IgD-negative memory B cell (primary cell): ENCODE measurements at regions not wholly inside any gene's neighbourhood (a gene's known extent, or its start where the extent isn't known, plus 50 kb on each side); places are given as distances from the start of the nearest gene placed in this dataset.
"Not testable (repeated sequence)": the region's sequence is repeated elsewhere in the genome, so short reads cannot be mapped to it uniquely, and the experiment has no call there.

Source experiments
- H3K27ac Mint-ChIP-seq, 3 donors: one replicate each; pipeline ENCODE4 v1.8.0; 2020 to 2022; ENCODE audit warnings: mild to moderate bottlenecking in 3 of 3, mixed read lengths in 3 of 3, moderate library complexity in 1 of 3
- H3K27me3 Mint-ChIP-seq: one replicate; pipeline ENCODE4 v1.8.0; 2021; ENCODE audit warnings: mixed read lengths
- H3K36me3 Mint-ChIP-seq: one replicate; pipeline ENCODE4 v1.8.0; 2020; ENCODE audit warnings: mild to moderate bottlenecking, mixed read lengths
- H3K4me1 Mint-ChIP-seq, 3 donors: one replicate each; pipeline ENCODE4 v1.8.0; 2020 to 2022; ENCODE audit warnings: mixed read lengths in 3 of 3, mild to moderate bottlenecking in 1 of 3
- H3K4me3 Mint-ChIP-seq, 4 donors: one replicate each; pipeline ENCODE4 v1.8.0; 2020 to 2022; ENCODE audit warnings: mild to moderate bottlenecking in 4 of 4, mixed read lengths in 4 of 4, moderate library complexity in 3 of 4
- H3K9me3 Mint-ChIP-seq, 3 donors: one replicate each; pipeline ENCODE4 v1.8.0; 2020 to 2021; ENCODE audit warnings: mixed read lengths in 3 of 3, mild to moderate bottlenecking in 1 of 3

DNA sequence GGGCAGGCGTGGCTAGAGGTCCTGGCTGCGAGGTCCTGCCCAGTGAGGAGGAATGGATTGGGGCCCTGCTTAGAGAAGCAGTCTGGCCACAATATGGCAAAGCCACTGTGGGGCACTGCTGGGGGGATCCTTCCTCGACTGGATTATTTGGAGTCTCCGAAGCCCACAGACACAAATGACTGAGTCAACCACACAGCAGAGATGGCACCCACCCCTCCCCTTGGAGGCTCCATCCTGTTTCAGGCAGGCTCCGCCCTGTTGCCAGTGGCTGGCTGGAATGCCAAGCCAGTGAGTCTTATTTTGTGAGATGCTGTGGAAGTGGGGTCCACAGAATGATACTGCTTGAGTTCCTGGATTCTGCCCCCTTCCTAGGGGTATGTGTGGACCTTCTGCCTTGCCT lies 363.9 kb downstream of the PPP1R2C start:
- H3K36me3 Mint-ChIP-seq: peaks cover 3% of the 10 kb centered on the region
- no peak overlapping the region for H3K27ac Mint-ChIP-seq
- H3K27me3 Mint-ChIP-seq: peaks cover 5% of the 10 kb centered on the region
- no peak overlapping the region for H3K4me3 Mint-ChIP-seq
- H3K4me1 Mint-ChIP-seq: peaks cover 0 to 2% (median 0%) of the 10 kb centered on the region in 3 donors
- H3K9me3 Mint-ChIP-seq: peaks cover 3 to 12% (median 11%) of the 10 kb centered on the region in 3 donors

DNA sequence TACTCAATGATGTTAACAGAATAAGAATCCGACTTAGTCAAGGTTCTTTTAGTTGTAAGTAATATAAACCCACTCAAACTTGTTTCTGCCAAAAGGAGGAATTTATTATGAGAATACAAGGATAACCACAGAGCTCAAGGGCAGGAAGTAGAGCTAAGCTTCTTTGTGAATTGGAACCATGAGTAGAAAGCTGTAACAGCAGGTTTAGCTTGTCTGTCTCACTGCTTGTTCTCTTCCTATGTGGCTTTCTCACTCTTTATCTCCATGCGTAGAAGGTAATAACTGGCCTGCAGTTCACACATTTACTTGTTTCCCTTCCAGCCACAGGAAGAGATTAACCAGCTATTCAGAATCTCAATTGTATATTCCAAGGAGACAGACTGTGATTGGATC lies 378.3 kb downstream of the PPP1R2C start:
- H3K4me3 Mint-ChIP-seq: no peak overlapping the region
- no peaks in the 10 kb centered on the region for H3K36me3 Mint-ChIP-seq
- peaks cover 0 to 1% (median 0%) of the 10 kb centered on the region in 3 donors for H3K9me3 Mint-ChIP-seq
- no peak overlapping the region for H3K27ac Mint-ChIP-seq
- peaks cover 0 to 4% (median 2%) of the 10 kb centered on the region in 3 donors for H3K4me1 Mint-ChIP-seq
- H3K27me3 Mint-ChIP-seq: peaks cover 5% of the 10 kb centered on the region

DNA sequence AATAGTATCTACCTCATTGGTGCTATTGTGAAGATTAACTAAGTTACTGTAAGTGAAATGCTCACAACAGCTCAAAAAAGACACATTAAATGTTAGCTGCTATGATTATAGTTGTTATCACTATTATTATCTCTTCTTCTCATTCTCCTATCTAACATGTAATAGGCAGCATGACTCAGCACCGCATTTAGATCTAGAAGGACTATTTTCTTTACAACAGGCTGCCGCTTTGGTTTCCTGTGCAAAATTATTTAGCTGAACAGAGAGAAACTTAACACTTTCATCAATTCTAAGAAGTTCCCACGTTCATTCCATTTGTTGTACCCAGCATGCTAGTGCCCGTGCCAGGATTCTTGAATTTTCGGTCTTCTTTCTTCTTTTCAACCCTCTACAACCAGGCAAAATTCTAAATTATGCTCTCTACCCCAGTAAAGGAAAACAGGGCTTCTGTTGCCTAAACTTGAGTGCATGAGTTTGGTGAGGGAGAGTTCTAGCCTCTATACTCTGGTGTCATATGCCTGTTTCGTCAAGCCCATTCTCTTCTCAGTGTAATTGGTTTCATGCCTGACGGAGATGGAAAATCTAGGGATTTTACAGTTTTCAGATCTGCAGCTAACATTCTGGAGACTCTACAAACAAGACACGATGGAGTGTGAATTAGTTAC lies 378.9 kb downstream of the PPP1R2C start:
- peak overlapping the region in 1 of 4 donors; percentile 23 for H3K4me3 Mint-ChIP-seq

DNA sequence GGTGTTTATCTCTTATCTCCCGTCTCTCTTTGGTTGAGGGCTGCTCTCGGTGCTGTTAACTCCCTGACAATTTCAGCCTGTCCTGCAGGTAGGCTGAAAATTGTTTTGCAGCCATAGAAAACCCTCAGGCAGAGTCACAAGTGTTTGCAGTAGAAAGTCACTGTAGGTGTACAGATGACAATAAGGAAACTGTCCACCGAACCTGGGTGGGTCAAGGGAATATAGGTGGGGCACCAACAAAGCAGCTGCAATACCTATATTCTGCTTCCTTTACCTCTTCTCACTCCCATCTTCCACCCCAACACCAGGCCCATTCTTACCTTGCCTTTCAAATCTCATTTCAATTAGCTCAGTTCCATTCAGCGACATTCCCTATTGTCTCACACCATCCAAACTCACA lies 381.8 kb downstream of the PPP1R2C start:
- Mint-ChIP-seq H3K9me3 (no peaks in the 10 kb centered on the region), H3K27me3 (peaks cover 1% of the 10 kb centered on the region), H3K36me3 (no peaks in the 10 kb centered on the region), H3K4me1 (peaks cover 0 to 4% (median 2%) of the 10 kb centered on the region in 3 donors), H3K4me3 (no peak overlapping the region), H3K27ac (no peak overlapping the region)

More for the DNA sequence above, 378.9 kb downstream of the PPP1R2C start:
- Mint-ChIP-seq H3K36me3 (no peaks in the 10 kb centered on the region), H3K9me3 (no peaks in the 10 kb centered on the region), H3K27me3 (peaks cover 5% of the 10 kb centered on the region), H3K27ac (no peak overlapping the region), H3K4me1 (peaks cover 0 to 4% (median 2%) of the 10 kb centered on the region in 3 donors)

DNA sequence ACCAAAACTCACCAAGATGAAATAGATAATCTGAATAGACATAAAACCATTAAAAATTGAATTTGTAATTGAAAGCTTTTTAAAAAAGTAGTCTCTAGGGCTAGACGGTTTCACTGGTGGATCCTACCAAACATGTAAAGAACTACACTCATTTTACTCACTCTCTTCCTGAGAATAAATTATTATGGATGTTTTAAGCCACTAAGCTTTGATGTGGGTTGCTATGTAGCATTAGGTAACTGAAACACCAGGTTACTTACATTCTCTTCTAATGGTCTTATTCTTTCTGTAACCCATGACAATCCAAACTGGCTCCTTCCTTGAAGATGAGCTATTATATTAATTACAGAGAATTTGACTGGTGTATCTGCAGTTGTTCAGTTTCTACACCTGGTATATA lies 385.1 kb downstream of the PPP1R2C start:
- no peaks in the 10 kb centered on the region for H3K4me1 Mint-ChIP-seq
- no peaks in the 10 kb centered on the region for H3K36me3 Mint-ChIP-seq
- no peaks in the 10 kb centered on the region for H3K9me3 Mint-ChIP-seq
- H3K27me3 Mint-ChIP-seq: peaks cover 1% of the 10 kb centered on the region
- H3K4me3 Mint-ChIP-seq: no peak overlapping the region
- H3K27ac Mint-ChIP-seq: no peak overlapping the region

DNA sequence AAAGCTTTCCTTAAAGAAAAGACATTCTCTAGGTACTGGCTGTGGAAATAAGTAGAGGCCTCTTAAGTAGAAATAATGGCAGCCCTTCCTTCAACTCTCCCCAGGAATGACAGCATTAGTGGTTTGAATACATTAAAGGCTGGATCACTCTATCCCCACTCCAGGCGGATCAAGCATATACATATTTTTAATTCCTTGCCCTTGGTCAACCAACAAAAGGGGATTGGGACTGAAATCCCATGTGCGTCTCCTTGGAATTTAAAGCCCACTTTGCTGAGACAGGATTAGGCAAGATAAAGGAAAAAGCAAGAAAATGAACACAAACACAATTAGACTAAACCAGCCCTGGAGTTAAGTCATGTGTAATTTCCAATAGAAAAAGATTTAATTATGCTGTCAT lies 391.3 kb downstream of the PPP1R2C start:
- Mint-ChIP-seq H3K27ac (no peak overlapping the region), H3K36me3 (no peaks in the 10 kb centered on the region), H3K9me3 (no peaks in the 10 kb centered on the region), H3K4me3 (no peak overlapping the region), H3K4me1 (no peaks in the 10 kb centered on the region), H3K27me3 (peaks cover 1% of the 10 kb centered on the region)

DNA sequence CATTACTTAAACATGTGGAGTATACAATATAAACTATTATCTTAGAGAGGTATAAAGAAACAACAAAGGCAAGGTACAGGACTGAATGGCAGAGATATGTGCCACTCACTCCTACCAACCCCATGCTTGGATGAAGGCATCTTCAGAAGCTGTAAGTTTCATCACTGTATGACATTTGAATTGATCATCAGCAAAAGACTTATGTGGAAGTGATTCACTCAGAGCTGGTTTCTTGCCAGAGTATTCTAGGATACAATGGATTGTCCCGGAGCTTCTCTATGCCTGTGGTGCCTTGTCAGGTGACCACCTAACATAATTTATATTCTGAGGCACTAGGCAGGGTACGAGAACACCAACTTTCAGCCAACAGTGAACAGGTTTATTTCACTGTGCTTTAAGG lies 392.2 kb downstream of the PPP1R2C start:
- Mint-ChIP-seq H3K27me3 (peaks cover 1% of the 10 kb centered on the region), H3K4me1 (no peaks in the 10 kb centered on the region), H3K4me3 (no peak overlapping the region), H3K36me3 (no peaks in the 10 kb centered on the region), H3K27ac (no peak overlapping the region), H3K9me3 (no peaks in the 10 kb centered on the region)

DNA sequence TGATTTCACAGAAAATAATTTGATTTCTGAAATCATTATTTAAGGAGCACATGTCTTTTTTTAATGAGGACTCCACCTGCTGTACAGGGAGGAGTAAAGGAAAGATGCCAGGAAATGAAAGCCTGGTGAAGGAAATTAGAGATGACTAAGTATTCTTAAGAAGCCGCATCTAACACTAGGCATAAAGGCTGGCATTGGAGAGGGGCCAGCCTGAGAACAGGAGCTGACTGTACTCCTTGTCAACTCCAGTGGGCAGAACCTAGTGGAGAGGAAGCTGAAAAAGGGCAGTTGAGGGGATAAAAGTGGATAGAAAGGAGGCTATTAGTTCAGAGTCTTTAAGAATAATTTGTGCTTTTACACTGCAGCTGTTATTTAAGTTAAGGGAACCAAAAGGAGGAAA lies 393.0 kb downstream of the PPP1R2C start:
- H3K27me3 Mint-ChIP-seq: peaks cover 1% of the 10 kb centered on the region
- H3K9me3 Mint-ChIP-seq: no peaks in the 10 kb centered on the region
- no peak overlapping the region for H3K27ac Mint-ChIP-seq
- H3K4me1 Mint-ChIP-seq: no peaks in the 10 kb centered on the region
- no peak overlapping the region for H3K4me3 Mint-ChIP-seq
- H3K36me3 Mint-ChIP-seq: no peaks in the 10 kb centered on the region

DNA sequence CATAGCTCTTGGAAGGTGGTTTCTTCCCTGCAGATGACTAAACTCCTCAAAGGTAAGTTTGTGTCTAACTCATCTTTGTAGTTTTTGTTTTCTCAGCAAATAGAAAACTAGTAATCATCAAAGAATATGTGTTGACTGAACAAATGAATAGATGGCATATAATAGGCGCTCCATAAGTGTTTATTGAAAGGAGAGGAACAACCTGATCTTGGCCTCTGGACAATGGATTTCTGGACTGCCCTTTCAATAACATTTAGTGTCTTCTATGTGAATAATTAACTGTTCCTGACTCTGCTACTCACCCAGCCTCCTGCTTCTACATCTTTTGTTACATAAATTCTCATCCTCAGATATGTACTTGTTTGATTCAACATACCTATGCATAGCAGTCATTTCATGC lies 399.1 kb downstream of the PPP1R2C start:
- H3K9me3 Mint-ChIP-seq: no peaks in the 10 kb centered on the region
- no peak overlapping the region for H3K27ac Mint-ChIP-seq
- no peaks in the 10 kb centered on the region for H3K36me3 Mint-ChIP-seq
- no peak overlapping the region for H3K4me3 Mint-ChIP-seq
- no peaks in the 10 kb centered on the region for H3K27me3 Mint-ChIP-seq
- no peaks in the 10 kb centered on the region for H3K4me1 Mint-ChIP-seq

DNA sequence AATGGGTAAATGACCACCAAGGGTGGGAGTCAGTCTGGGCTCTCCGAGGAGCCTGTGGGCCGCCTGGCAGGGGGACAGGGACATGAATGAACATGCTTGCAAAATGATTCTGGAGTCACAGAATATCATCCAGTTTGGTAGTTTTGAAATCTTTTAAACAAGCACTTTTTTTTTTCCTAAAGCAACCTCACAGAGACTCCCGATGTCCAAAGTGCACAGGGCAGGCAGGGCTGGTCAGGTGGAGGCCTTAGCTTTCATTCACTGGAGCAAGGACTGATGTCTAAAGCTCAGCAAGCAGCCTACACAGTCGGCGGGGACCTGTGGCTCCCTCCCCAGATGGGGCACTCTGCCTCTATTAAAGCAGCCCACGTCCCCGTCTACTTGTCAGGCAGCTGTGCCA lies 402.9 kb downstream of the PPP1R2C start:
- Mint-ChIP-seq H3K27ac (no peak overlapping the region), H3K36me3 (no peaks in the 10 kb centered on the region), H3K4me3 (no peak overlapping the region), H3K27me3 (peaks cover 3% of the 10 kb centered on the region), H3K4me1 (no peaks in the 10 kb centered on the region), H3K9me3 (no peaks in the 10 kb centered on the region)

DNA sequence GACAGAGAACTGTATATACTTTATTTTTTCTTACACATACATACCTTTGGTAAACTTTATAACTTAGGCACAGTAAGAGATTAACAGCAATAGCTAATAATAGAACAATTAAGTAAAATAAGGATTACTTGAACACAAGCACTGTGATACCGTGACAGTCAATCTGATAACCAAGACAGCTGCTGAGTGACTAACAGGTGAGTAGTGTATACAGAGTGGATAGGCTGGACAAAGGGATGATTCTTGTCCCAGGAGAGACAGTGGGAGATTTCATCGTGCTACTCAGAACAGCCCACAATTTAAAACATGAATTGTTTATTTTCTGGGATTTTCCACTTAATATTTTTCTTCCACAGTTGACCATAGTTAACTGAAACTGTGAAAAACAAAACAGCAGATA lies 411.8 kb downstream of the PPP1R2C start:
- H3K4me1 Mint-ChIP-seq: no peaks in the 10 kb centered on the region
- H3K4me3 Mint-ChIP-seq: no peak overlapping the region
- no peaks in the 10 kb centered on the region for H3K36me3 Mint-ChIP-seq
- peaks cover 5% of the 10 kb centered on the region for H3K27me3 Mint-ChIP-seq
- no peak overlapping the region for H3K27ac Mint-ChIP-seq
- H3K9me3 Mint-ChIP-seq: no peaks in the 10 kb centered on the region

DNA sequence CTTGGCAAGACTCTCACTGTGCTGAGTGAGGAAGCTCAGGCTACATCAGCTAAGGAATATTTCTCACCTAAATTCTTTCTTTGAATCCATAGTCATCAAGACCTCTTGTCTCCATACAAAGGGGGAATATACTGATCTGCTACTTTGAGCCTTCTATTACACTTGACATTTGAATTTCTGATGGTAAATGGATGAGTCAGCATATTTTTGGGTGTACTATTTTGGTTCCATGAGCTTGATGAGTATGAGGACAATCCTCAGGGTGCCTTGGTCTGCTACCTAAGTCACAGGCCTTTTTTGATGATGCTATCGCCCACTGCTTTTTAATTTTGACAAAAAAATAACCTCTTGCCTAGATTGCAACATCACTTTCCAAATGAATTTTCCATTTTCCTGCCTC lies 415.7 kb downstream of the PPP1R2C start:
- peaks cover 1% of the 10 kb centered on the region for H3K27me3 Mint-ChIP-seq
- H3K9me3 Mint-ChIP-seq: no peaks in the 10 kb centered on the region
- H3K4me3 Mint-ChIP-seq: no peak overlapping the region
- H3K4me1 Mint-ChIP-seq: no peaks in the 10 kb centered on the region
- H3K36me3 Mint-ChIP-seq: no peaks in the 10 kb centered on the region
- no peak overlapping the region for H3K27ac Mint-ChIP-seq

DNA sequence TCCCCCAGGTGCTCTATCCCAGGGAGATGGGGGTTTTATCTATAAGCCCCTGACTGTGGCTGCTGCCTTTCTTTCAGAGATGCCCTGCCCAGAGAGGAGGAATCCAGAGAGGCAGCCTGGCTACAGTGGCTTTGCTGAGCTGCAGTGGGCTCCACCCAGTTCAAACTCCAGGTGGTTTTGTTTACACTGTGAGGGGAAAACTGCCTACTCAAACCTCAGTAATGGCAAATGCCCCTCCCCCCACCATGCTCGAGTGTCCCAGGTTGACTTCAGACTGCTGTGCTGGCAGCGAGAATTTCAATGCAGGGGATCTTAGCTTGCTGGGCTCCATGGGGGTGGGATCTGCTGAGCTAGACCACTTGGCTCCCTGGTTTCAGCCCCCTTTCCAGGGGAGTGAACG lies 419.6 kb upstream of the CASK start:
- H3K9me3 Mint-ChIP-seq: peaks cover 0 to 11% (median 7%) of the 10 kb centered on the region in 3 donors
- H3K4me1 Mint-ChIP-seq, H3K27me3 Mint-ChIP-seq, H3K36me3 Mint-ChIP-seq, H3K27ac Mint-ChIP-seq, H3K4me3 Mint-ChIP-seq: not testable (repeated sequence)
